ENCODE measurements at regions not wholly inside any gene's neighbourhood (a gene's known extent, or its start where the extent isn't known, plus 50 kb on each side); places are given as distances from the start of the nearest gene placed in this dataset.
"Not testable (repeated sequence)": the region's sequence is repeated elsewhere in the genome, so short reads cannot be mapped to it uniquely, and the experiment has no call there.

DNA sequence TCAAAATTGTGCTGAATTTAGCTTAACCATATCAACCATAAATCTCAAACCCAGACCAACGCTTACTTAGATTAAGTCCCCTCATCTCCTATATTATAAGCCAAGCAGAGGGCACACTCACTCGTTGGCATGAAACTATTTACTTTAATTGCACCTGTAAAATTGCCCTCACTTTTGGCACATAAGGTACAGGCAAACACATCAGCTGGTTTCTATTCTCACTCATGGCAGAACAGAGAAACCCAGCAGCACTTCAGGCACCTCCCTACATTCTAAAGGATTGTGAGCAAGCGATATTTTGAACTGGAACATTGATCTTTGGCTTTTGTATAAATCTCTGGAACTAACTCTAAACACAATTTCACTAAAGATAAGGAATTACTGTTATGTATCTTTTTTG, 845.6 kb upstream of the CDH6 start:
- Histone ChIP-seq H3K4me3 (replicated peaks; ENCODE audit: insufficient read depth, low read length) (no peak overlapping the region), H3K27me3 (ENCODE audit: insufficient read depth, poor library complexity, severe bottlenecking) (no peaks in the 10 kb centered on the region), H3K27ac (replicated peaks) (no peak overlapping the region)
- TF ChIP-seq, protein P1, sequence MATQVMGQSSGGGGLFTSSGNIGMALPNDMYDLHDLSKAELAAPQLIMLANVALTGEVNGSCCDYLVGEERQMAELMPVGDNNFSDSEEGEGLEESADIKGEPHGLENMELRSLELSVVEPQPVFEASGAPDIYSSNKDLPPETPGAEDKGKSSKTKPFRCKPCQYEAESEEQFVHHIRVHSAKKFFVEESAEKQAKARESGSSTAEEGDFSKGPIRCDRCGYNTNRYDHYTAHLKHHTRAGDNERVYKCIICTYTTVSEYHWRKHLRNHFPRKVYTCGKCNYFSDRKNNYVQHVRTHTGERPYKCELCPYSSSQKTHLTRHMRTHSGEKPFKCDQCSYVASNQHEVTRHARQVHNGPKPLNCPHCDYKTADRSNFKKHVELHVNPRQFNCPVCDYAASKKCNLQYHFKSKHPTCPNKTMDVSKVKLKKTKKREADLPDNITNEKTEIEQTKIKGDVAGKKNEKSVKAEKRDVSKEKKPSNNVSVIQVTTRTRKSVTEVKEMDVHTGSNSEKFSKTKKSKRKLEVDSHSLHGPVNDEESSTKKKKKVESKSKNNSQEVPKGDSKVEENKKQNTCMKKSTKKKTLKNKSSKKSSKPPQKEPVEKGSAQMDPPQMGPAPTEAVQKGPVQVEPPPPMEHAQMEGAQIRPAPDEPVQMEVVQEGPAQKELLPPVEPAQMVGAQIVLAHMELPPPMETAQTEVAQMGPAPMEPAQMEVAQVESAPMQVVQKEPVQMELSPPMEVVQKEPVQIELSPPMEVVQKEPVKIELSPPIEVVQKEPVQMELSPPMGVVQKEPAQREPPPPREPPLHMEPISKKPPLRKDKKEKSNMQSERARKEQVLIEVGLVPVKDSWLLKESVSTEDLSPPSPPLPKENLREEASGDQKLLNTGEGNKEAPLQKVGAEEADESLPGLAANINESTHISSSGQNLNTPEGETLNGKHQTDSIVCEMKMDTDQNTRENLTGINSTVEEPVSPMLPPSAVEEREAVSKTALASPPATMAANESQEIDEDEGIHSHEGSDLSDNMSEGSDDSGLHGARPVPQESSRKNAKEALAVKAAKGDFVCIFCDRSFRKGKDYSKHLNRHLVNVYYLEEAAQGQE (IDR thresholded peaks at IDR 0.05; ENCODE audit: insufficient replicate concordance, low read depth): no peak
- TF ChIP-seq, protein P2, sequence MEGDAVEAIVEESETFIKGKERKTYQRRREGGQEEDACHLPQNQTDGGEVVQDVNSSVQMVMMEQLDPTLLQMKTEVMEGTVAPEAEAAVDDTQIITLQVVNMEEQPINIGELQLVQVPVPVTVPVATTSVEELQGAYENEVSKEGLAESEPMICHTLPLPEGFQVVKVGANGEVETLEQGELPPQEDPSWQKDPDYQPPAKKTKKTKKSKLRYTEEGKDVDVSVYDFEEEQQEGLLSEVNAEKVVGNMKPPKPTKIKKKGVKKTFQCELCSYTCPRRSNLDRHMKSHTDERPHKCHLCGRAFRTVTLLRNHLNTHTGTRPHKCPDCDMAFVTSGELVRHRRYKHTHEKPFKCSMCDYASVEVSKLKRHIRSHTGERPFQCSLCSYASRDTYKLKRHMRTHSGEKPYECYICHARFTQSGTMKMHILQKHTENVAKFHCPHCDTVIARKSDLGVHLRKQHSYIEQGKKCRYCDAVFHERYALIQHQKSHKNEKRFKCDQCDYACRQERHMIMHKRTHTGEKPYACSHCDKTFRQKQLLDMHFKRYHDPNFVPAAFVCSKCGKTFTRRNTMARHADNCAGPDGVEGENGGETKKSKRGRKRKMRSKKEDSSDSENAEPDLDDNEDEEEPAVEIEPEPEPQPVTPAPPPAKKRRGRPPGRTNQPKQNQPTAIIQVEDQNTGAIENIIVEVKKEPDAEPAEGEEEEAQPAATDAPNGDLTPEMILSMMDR (IDR thresholded peaks at IDR 0.05; ENCODE audit: insufficient read depth, low read length): no peak
- no peak for TF ChIP-seq GABPA (IDR thresholded peaks at IDR 0.05; ENCODE audit: low read depth)
- TF ChIP-seq SPI1 (IDR thresholded peaks at IDR 0.05; ENCODE audit: borderline replicate concordance, low read depth): no peak
- no peak for TF ChIP-seq POLR2AphosphoS5 (IDR thresholded peaks at IDR 0.05; ENCODE audit: low read depth)
- no peak for DNase-seq (ENCODE audit: low read depth in 1 of 2, low spot score in 1 of 2)

DNA sequence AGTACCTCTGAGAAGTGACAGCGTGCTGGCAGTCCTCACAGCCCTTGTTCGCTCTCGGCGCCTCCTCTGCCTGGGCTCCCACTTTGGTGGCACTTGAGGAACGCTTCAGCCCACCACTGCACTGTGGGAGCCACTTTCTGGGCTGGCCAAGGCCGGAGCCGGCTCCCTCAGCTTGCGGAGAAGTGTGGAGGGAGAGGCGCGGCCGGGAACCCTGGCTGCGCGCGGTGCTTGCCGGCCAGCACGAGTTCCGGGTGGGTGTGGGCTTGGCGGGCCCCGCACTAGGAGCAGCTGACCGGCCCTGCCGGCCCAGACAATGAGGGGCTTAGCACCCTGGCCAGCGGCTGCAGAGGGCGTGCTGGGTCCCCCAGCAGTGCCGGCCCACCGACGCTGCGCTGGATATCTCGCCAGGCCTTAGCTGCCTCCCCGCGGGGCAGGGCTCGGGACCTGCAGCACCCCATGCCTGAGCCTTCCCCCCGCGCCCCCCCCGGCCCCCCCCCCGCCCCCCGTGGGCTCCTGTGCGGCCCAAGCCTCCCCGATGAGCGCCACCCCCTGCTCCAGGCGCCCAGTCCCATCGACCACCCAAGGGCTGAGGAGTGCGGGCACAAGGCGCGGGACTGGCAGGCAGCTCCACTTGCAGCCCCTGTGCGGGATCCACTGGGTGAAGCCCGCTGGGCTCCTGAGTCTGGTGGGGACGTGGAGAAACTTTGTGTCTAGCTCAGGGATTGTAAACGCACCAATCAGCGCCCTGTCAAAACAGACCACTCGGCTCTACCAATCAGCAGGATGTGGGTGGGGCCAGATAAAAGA, 847.7 kb upstream of the CDH6 start:
- not testable (repeated sequence) for H3K4me3 ChIP-seq (replicated peaks; ENCODE audit: insufficient read depth, low read length); DNase-seq (ENCODE audit: low read depth in 1 of 2, low spot score in 1 of 2); H3K27me3 ChIP-seq (ENCODE audit: insufficient read depth, poor library complexity, severe bottlenecking); H3K27ac ChIP-seq (replicated peaks)

DNA sequence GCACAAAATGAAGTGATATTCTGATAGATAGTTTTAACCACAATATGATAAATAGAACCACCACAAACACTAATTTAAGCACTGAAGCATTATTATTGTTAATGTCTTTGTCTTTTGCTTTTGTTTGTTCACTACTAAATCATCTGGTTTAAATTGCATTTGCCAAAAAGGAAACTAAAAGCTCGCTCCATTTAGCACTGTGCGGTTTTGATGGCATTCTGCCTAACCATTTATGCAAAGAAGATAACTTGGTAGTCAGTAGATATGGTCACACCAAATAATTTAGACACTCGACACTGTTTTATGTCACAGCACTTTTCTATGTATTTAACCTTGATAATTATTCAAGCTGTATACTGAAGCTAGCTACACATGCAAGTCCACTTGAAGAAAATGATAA, 849.8 kb upstream of the CDH6 start:
- Histone ChIP-seq H3K4me3 (replicated peaks; ENCODE audit: insufficient read depth, low read length) (no peak overlapping the region), H3K27ac (replicated peaks) (no peak overlapping the region), H3K27me3 (ENCODE audit: insufficient read depth, poor library complexity, severe bottlenecking) (no peaks in the 10 kb centered on the region)
- no peak for DNase-seq (ENCODE audit: low read depth in 1 of 2, low spot score in 1 of 2)
- TF ChIP-seq POLR2AphosphoS5 (IDR thresholded peaks at IDR 0.05; ENCODE audit: low read depth): no peak
- TF ChIP-seq, protein P1 (IDR thresholded peaks at IDR 0.05; ENCODE audit: insufficient replicate concordance, low read depth): no peak
- no peak for TF ChIP-seq GABPA (IDR thresholded peaks at IDR 0.05; ENCODE audit: low read depth)
- TF ChIP-seq SPI1 (IDR thresholded peaks at IDR 0.05; ENCODE audit: borderline replicate concordance, low read depth): no peak
- TF ChIP-seq, protein P2 (IDR thresholded peaks at IDR 0.05; ENCODE audit: insufficient read depth, low read length): no peak

DNA sequence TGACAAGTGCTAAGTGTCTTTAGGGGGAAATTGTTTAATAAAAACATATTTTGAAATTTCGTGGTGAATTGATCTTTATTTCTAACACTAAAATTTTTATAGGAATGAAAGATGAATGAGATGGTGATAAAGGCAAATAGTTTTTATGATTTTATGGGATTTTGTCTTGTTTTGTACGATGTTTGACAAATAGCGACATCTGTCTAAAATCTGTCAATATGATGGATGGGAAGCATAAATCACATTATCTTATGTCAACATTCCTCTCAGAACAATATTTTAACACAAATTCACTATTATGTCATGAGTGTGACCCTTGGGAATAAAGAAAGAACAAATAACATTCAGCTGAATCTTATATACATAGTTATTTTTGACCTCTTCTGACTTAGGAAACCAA, 852.0 kb upstream of the CDH6 start:
- no peak overlapping the region for H3K27ac ChIP-seq (replicated peaks)
- H3K27me3 ChIP-seq (ENCODE audit: insufficient read depth, poor library complexity, severe bottlenecking): no peaks in the 10 kb centered on the region
- no peak overlapping the region for H3K4me3 ChIP-seq (replicated peaks; ENCODE audit: insufficient read depth, low read length)
- no peak for DNase-seq (ENCODE audit: low read depth in 1 of 2, low spot score in 1 of 2)
- TF ChIP-seq, protein P2 (IDR thresholded peaks at IDR 0.05; ENCODE audit: insufficient read depth, low read length): no peak
- TF ChIP-seq SPI1 (IDR thresholded peaks at IDR 0.05; ENCODE audit: borderline replicate concordance, low read depth) (no peak), GABPA (IDR thresholded peaks at IDR 0.05; ENCODE audit: low read depth) (no peak), POLR2AphosphoS5 (IDR thresholded peaks at IDR 0.05; ENCODE audit: low read depth) (no peak)
- TF ChIP-seq, protein P1 (IDR thresholded peaks at IDR 0.05; ENCODE audit: insufficient replicate concordance, low read depth): no peak

Data from HL-60 (cell line).